ENCODE measurements at regions not wholly inside any gene's neighbourhood (a gene's known extent, or its start where the extent isn't known, plus 50 kb on each side); places are given as distances from the start of the nearest gene placed in this dataset.

- no peak for TF ChIP-seq CTCF (IDR thresholded peaks at IDR 0.05; ENCODE audit: low read length, missing control alignments)
- no peak for DNase-seq (ENCODE audit: low read depth)
- no peak overlapping the region for H3K4me3 ChIP-seq (replicated peaks; ENCODE audit: low read depth, low read length)
Measured at GRCh38 chr10:44202952-44203351, 181.9 kb downstream of the CXCL12 start.

- no peak overlapping the region for H3K4me3 ChIP-seq (replicated peaks; ENCODE audit: low read depth, low read length)
- no peak for TF ChIP-seq CTCF (IDR thresholded peaks at IDR 0.05; ENCODE audit: low read length, missing control alignments)
- no peak for DNase-seq (ENCODE audit: low read depth)
Measured at GRCh38 chr10:44201656-44202055, 183.2 kb downstream of the CXCL12 start.

GRCh38 chr10:44201011-44201410 is 183.9 kb downstream of the CXCL12 start:
- no peak overlapping the region for H3K4me3 ChIP-seq (replicated peaks; ENCODE audit: low read depth, low read length)
- DNase-seq (ENCODE audit: low read depth) = no peak
- TF ChIP-seq CTCF (IDR thresholded peaks at IDR 0.05; ENCODE audit: low read length, missing control alignments) = no peak

- DNase-seq (ENCODE audit: low read depth) = no peak
- no peak overlapping the region for H3K4me3 ChIP-seq (replicated peaks; ENCODE audit: low read depth, low read length)
- no peak for TF ChIP-seq CTCF (IDR thresholded peaks at IDR 0.05; ENCODE audit: low read length, missing control alignments)
Measured at GRCh38 chr10:44199991-44200655, 184.8 kb downstream of the CXCL12 start.

GRCh38 chr10:44199267-44199666 is 185.6 kb downstream of the CXCL12 start:
- no peak for DNase-seq (ENCODE audit: low read depth)
- no peak overlapping the region for H3K4me3 ChIP-seq (replicated peaks; ENCODE audit: low read depth, low read length)
- TF ChIP-seq CTCF (IDR thresholded peaks at IDR 0.05; ENCODE audit: low read length, missing control alignments) = no peak

GRCh38 chr10:44198780-44199097 is 186.2 kb downstream of the CXCL12 start:
- DNase-seq (ENCODE audit: low read depth) = no peak
- TF ChIP-seq CTCF (IDR thresholded peaks at IDR 0.05; ENCODE audit: low read length, missing control alignments) = no peak

GRCh38 chr10:44198096-44198779 is 186.7 kb downstream of the CXCL12 start:
- DNase-seq (ENCODE audit: low read depth) = no peak
- no peak overlapping the region for H3K4me3 ChIP-seq (replicated peaks; ENCODE audit: low read depth, low read length)
- TF ChIP-seq CTCF (IDR thresholded peaks at IDR 0.05; ENCODE audit: low read length, missing control alignments) = no peak

More at GRCh38 chr10:44198780-44199097, 186.2 kb downstream of the CXCL12 start:
- H3K4me3 ChIP-seq (replicated peaks; ENCODE audit: low read depth, low read length) = no peak overlapping the region

All from fibroblast of pulmonary artery (primary cell).